HG02623 (cell line): ENCODE measurements at regions not wholly inside any gene's neighbourhood (a gene's known extent, or its start where the extent isn't known, plus 50 kb on each side); places are given as distances from the start of the nearest gene placed in this dataset.
"Not testable (repeated sequence)": the region's sequence is repeated elsewhere in the genome, so short reads cannot be mapped to it uniquely, and the experiment has no call there.

ENCODE experiments used
- ATAC-seq: cut with Tn5 transposase; IDR thresholded peaks from one replicate; pipeline ENCODE4 v1.9.1; 2021; ENCODE audit warnings: moderate library complexity; ENCODE audit not compliant: unreplicated experiment

- ATAC-seq = no peak
These were observed 543.6 kb downstream of the EDEM1 start for GRCh38 chr3:5731100-5731499.

GRCh38 chr3:5732081-5732480 is 544.6 kb downstream of the EDEM1 start:
- ATAC-seq = no peak

DNA sequence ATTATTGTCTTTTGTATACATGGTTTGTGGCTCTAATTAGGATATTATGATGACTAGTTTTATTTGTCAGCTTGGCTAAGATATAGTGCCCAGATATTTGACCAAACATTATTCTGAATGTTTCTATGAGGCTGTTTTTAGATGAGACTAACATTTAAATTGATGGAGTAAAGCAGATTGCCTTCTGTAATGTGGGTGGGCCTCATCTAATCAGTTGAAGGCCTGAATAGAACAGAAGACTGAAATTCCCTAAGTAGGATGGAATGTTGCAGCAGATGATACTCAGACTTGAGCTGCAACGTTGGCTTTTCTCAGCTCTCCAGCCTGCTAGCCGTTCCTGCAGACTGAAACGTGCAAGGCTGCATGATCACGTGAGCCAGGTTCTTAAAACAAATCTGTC is 546.5 kb downstream of the EDEM1 start:
- no peak for ATAC-seq

- no peak for ATAC-seq
These were observed 548.4 kb downstream of the EDEM1 start for GRCh38 chr3:5735896-5736295.

- no peak for ATAC-seq
These were observed 551.9 kb downstream of the EDEM1 start for GRCh38 chr3:5739299-5739935.

- no peak for ATAC-seq
These were observed 552.4 kb downstream of the EDEM1 start for GRCh38 chr3:5739949-5740348.

DNA sequence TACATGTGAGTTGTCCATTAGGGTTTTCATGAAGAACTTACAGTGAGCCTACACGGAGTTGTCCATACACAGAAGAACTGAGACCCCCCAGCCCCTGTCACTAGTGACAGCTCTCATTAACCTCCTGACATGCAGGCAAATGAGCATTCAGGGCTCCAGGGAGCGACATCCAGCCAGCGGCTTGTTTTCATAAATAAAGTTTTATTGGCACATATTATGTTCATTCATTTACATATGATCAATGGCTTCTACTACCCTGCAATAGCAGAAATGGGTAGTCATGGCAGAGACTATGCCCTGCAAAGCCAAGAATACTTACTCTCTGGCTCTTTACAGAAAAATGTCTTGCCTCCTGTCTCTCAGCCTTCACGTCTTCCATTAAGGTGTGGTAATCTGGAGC is 553.5 kb downstream of the EDEM1 start:
- ATAC-seq = no peak

DNA sequence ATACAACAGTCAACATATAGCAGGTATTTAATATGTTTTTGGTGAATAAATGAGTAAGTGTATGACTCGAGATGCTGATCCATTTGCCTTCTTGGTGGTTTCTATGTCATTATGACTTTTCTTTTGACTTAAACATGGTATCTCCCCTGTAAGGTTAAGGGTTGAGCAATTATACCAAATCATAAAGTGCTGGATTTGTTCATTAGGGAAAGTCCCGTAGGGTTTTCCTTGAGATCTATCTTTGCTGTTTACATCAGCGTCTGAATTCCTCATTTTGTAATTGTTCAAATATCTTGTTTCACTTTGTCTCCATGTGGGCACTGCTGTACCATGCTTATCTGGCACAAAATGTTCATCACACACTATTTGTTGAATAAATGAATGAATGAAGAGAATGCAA is 562.6 kb downstream of the EDEM1 start:
- no peak for ATAC-seq

GRCh38 chr3:5750874-5751640 is 563.5 kb downstream of the EDEM1 start:
- ATAC-seq = no peak

DNA sequence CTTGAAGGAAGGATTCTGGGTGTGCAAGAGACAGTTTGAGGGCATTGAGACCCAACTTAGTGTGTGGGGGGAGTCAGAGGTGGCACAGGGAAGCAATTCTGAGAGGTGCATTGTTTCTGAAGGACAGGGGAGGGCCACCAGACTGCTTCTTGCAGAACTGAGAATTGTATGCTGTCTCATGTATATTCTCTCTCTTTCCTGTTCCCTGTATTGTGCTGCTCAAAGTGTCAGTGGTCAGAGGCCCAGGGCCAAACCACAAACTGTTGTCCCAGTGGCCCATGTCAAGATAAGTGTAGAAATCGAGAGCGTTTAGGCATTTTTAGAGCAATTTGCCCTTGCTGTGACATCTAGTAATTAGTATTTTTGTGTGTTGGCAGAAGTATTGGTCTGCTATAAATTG is 567.1 kb downstream of the EDEM1 start:
- ATAC-seq = no peak

DNA sequence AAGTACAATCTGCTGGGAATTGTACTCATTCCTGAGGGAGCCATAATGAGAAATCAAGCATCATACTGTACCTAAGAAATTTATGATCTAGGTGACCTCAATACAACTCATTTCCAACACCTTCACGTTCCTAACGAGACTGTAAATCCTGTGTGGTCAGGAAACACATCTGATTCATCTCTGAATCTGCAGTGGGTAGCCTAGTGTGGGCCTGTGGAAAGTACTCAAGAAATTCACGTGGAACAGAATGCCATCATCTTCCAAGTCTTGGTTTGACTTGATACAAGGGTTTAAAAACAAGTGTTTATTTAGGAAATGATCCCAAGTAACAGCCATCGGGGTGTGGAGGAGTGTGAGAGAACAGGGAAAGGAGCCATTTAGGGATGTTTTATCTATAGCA is 568.9 kb downstream of the EDEM1 start:
- no peak for ATAC-seq

- ATAC-seq = no peak
These were observed 569.8 kb downstream of the EDEM1 start for GRCh38 chr3:5757213-5757804.

GRCh38 chr3:5758699-5759098 is 571.2 kb downstream of the EDEM1 start:
- ATAC-seq = no peak

DNA sequence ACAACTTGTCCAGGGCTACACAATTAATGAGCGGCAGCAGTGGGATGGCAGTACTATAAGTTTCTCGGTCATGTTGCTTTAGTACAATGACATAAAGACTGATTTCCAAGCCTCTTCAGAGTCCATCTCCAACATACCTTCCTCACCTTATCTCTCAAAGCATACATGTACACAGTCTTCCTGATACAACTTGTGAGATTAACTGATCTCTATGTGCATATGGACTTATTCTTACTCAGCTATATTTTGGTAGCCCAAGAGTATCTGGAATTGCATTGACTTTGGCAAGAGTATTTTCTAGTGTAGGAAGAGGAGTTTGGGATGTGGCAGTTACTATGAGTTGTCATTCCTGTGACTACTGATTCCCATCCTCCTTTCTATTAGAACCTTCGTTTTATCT is 575.0 kb downstream of the EDEM1 start:
- no peak for ATAC-seq

DNA sequence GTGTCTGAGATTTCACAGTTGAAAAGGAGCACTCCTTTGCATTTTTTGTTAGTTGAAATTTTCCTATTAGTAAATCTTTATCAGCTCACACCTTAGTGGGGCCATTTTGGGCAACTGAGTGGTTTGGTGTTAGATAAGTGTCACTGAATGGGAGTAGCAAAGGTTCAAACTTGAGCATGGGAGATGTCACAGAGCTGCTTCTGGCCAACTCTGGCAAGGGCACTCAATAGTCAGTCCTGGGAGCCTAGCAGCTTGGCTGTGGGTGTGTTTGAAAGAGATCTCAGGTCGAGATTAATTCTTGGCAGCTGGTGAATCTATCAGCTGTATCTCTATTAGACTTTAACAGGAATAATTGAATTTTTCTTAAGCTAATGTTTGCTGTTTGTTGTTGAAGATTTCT is 579.3 kb downstream of the EDEM1 start:
- no peak for ATAC-seq

DNA sequence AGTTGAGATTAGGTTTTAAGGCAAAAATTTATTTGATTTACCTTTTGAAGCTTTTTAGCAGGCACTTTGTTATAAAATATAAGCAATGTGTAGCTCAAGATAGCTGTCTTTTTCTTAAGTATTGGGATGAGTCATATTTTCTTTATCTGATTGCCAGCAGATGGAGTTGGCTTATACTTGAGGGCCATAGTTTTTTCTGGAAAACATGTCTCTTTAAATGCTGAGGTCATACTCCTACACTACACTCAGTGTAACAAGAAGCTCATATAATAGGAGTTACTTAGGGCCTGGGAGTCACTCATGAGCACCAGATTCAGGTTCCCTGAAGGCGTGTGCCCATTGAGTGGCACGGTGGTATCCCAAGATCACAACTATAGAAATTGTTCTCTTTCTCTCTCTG is 579.8 kb downstream of the EDEM1 start:
- no peak for ATAC-seq

DNA sequence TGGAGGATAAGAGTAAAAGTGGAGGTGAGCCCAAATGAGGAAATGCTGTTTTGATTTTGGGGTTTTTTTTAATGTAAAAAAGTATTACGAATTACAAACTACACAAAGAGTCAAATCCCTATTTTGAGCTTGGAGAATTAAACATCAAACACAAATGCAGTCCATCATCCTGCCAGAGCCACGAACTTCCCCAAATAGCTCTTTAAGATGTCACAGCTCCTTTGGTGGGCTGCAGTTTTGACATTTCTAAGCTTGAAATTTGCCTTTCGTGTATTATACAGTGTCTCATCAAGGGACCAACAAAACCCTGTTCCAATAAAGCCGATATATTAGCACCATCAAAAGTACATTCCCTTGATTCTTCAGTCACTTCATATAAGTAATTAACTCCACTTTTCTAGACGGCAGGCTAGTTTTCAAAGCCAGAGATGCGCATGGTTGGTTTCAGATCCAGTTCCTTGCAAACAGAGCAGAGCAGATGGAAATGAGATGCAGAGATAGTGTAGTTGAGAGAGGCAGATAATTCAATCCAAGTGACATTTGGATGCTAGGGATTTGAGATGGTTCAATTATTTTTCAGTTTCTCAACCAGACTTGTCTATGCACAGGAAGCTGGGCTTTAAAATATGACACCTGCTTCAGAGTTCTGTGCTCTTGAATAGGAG is 580.9 kb downstream of the EDEM1 start:
- no peak for ATAC-seq

DNA sequence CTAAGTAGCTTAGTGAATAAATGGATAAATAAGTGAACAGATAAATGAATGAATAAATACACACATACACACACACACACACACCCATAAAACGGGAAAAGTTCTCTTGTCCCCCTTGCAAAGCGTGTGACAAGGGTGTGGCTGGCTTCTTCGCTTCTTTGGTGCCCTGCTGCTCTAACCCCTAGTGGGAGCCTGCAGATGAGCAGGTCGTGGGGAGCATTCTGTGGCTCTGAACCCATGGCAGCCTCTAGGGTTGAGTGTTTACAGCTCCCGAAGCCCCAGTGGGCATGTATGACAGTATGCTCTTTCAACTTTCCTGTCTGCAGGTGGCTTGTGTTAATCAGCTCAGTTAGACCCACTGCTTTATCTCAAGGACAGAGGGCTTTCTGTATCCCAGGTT is 582.3 kb downstream of the EDEM1 start:
- no peak for ATAC-seq

- ATAC-seq = no peak
These were observed 586.8 kb downstream of the EDEM1 start for GRCh38 chr3:5774337-5774736.

- ATAC-seq = not testable (repeated sequence)
These were observed 587.6 kb downstream of the EDEM1 start for GRCh38 chr3:5775100-5775499.

GRCh38 chr3:5784690-5785089 is 597.2 kb downstream of the EDEM1 start:
- ATAC-seq = no peak
